LNCaP clone FGC (cell line): ENCODE measurements at regions not wholly inside any gene's neighbourhood (a gene's known extent, or its start where the extent isn't known, plus 50 kb on each side); places are given as distances from the start of the nearest gene placed in this dataset.
"Not testable (repeated sequence)": the region's sequence is repeated elsewhere in the genome, so short reads cannot be mapped to it uniquely, and the experiment has no call there.

Experiments
- DNase-seq: peaks from one replicate; pipeline ENCODE4 v3.0.0-alpha.2; 2011; ENCODE audit warnings: low read depth
- H3K4me3 ChIP-seq: 2 replicates; pipeline ENCODE4 v1.5.1; 2011; ENCODE audit warnings: mild to moderate bottlenecking, low read depth, low read length, control low read depth
- CTCF ChIP-seq: IDR thresholded peaks from 2 replicates; pipeline ENCODE4 v1.5.1; 2012; ENCODE audit warnings: mild to moderate bottlenecking; ENCODE audit not compliant: control insufficient read depth, insufficient read depth; ENCODE audit errors: extremely low read depth

GRCh38 chr4:106806158-106806797 lies 229.8 kb downstream of the DKK2 start:
- no peak for TF ChIP-seq CTCF
- DNase-seq: no peak
- H3K4me3 ChIP-seq: no peak overlapping the region

GRCh38 chr4:106803083-106803482 lies 233.0 kb downstream of the DKK2 start:
- TF ChIP-seq CTCF: no peak
- no peak for DNase-seq
- no peak overlapping the region for H3K4me3 ChIP-seq

GRCh38 chr4:106801386-106801785 lies 234.7 kb downstream of the DKK2 start:
- DNase-seq: no peak
- no peak overlapping the region for H3K4me3 ChIP-seq
- TF ChIP-seq CTCF: no peak

GRCh38 chr4:106796876-106797275 lies 239.2 kb downstream of the DKK2 start:
- no peak overlapping the region for H3K4me3 ChIP-seq
- no peak for TF ChIP-seq CTCF
- DNase-seq: no peak

GRCh38 chr4:106795326-106795725 lies 240.8 kb downstream of the DKK2 start:
- no peak for DNase-seq
- TF ChIP-seq CTCF: no peak
- H3K4me3 ChIP-seq: no peak overlapping the region

GRCh38 chr4:106793933-106794332 lies 242.2 kb downstream of the DKK2 start:
- no peak for TF ChIP-seq CTCF
- H3K4me3 ChIP-seq: no peak overlapping the region
- no peak for DNase-seq

- no peak for TF ChIP-seq CTCF
- H3K4me3 ChIP-seq: no peak overlapping the region
These were observed 260.5 kb downstream of the DKK2 start for GRCh38 chr4:106775636-106776035.

GRCh38 chr4:106774055-106774454 lies 262.1 kb downstream of the DKK2 start:
- DNase-seq, H3K4me3 ChIP-seq: not testable (repeated sequence)

More at GRCh38 chr4:106775636-106776035, 260.5 kb downstream of the DKK2 start:
- no peak for DNase-seq
